ENCODE measurements at regions not wholly inside any gene's neighbourhood (a gene's known extent, or its start where the extent isn't known, plus 50 kb on each side); places are given as distances from the start of the nearest gene placed in this dataset.
"Not testable (repeated sequence)": the region's sequence is repeated elsewhere in the genome, so short reads cannot be mapped to it uniquely, and the experiment has no call there.

GRCh38 chr15:84503101-84503500 is 97.7 kb upstream of the ZSCAN2 start:
- H3K36me3 Mint-ChIP-seq; intact Hi-C loops (cut with micrococcal nuclease); H3K4me1 Mint-ChIP-seq; H3K4me3 Mint-ChIP-seq; H3K36me3 ChIP-seq (ENCODE audit: insufficient read depth, low read length); H3K27ac ChIP-seq (ENCODE audit: low read depth, low read length); H3K27ac Mint-ChIP-seq; H3K27me3 Mint-ChIP-seq; DNase-seq; H3K4me3 ChIP-seq (ENCODE audit: low read length in 2 of 2); H3K9me3 Mint-ChIP-seq; H3K9me3 ChIP-seq (ENCODE audit: control insufficient read depth in 1 of 2, low read length in 2 of 2); H3K4me1 ChIP-seq (ENCODE audit: insufficient read depth, low read length); POLR2A ChIA-PET (ENCODE audit: partially characterized antibody); CTCF ChIA-PET (ENCODE audit: partially characterized antibody); H3K27me3 ChIP-seq (ENCODE audit: insufficient read depth, low read length): not testable (repeated sequence)

GRCh38 chr15:84505552-84505951 is 95.3 kb upstream of the ZSCAN2 start:
- POLR2A ChIA-PET (ENCODE audit: partially characterized antibody), result not testable (repeated sequence)

GRCh38 chr15:84512324-84512723 is 88.5 kb upstream of the ZSCAN2 start:
- DNase-seq; H3K27ac ChIP-seq (ENCODE audit: low read depth, low read length); H3K27ac Mint-ChIP-seq; H3K4me1 ChIP-seq (ENCODE audit: insufficient read depth, low read length); H3K27me3 Mint-ChIP-seq; H3K4me3 ChIP-seq (ENCODE audit: low read length in 2 of 2); H3K27me3 ChIP-seq (ENCODE audit: insufficient read depth, low read length); H3K4me1 Mint-ChIP-seq; H3K9me3 ChIP-seq (ENCODE audit: control insufficient read depth in 1 of 2, low read length in 2 of 2); H3K36me3 ChIP-seq (ENCODE audit: insufficient read depth, low read length); H3K9me3 Mint-ChIP-seq; intact Hi-C loops (cut with micrococcal nuclease); POLR2A ChIA-PET (ENCODE audit: partially characterized antibody); H3K36me3 Mint-ChIP-seq; CTCF ChIA-PET (ENCODE audit: partially characterized antibody); H3K4me3 Mint-ChIP-seq: not testable (repeated sequence)

More at GRCh38 chr15:84505552-84505951, 95.3 kb upstream of the ZSCAN2 start:
- H3K4me3 ChIP-seq (ENCODE audit: low read length in 2 of 2); H3K4me1 Mint-ChIP-seq; H3K4me3 Mint-ChIP-seq; H3K36me3 ChIP-seq (ENCODE audit: insufficient read depth, low read length); DNase-seq; H3K27ac ChIP-seq (ENCODE audit: low read depth, low read length); H3K9me3 Mint-ChIP-seq; H3K27me3 ChIP-seq (ENCODE audit: insufficient read depth, low read length); CTCF ChIA-PET (ENCODE audit: partially characterized antibody); H3K4me1 ChIP-seq (ENCODE audit: insufficient read depth, low read length); H3K27ac Mint-ChIP-seq; H3K36me3 Mint-ChIP-seq; intact Hi-C loops (cut with micrococcal nuclease); H3K27me3 Mint-ChIP-seq; H3K9me3 ChIP-seq (ENCODE audit: control insufficient read depth in 1 of 2, low read length in 2 of 2): not testable (repeated sequence)

- H3K9me3 ChIP-seq (ENCODE audit: control insufficient read depth in 1 of 2, low read length in 2 of 2); DNase-seq; CTCF ChIA-PET (ENCODE audit: partially characterized antibody); H3K27ac ChIP-seq (ENCODE audit: low read depth, low read length); H3K4me1 Mint-ChIP-seq; H3K4me3 ChIP-seq (ENCODE audit: low read length in 2 of 2); H3K36me3 Mint-ChIP-seq; H3K9me3 Mint-ChIP-seq; intact Hi-C loops (cut with micrococcal nuclease); H3K4me1 ChIP-seq (ENCODE audit: insufficient read depth, low read length); H3K27me3 ChIP-seq (ENCODE audit: insufficient read depth, low read length); H3K4me3 Mint-ChIP-seq; H3K27me3 Mint-ChIP-seq; H3K27ac Mint-ChIP-seq; POLR2A ChIA-PET (ENCODE audit: partially characterized antibody); H3K36me3 ChIP-seq (ENCODE audit: insufficient read depth, low read length): not testable (repeated sequence)
Measured at GRCh38 chr15:84516773-84517172, 84.0 kb upstream of the ZSCAN2 start.

GRCh38 chr15:84525491-84526344 is 75.1 kb upstream of the ZSCAN2 start:
- H3K36me3 ChIP-seq (ENCODE audit: insufficient read depth, low read length); H3K4me3 Mint-ChIP-seq; H3K4me1 Mint-ChIP-seq; H3K27me3 ChIP-seq (ENCODE audit: insufficient read depth, low read length); CTCF ChIA-PET (ENCODE audit: partially characterized antibody); H3K4me3 ChIP-seq (ENCODE audit: low read length in 2 of 2); H3K9me3 ChIP-seq (ENCODE audit: control insufficient read depth in 1 of 2, low read length in 2 of 2); H3K27me3 Mint-ChIP-seq; intact Hi-C loops (cut with micrococcal nuclease); H3K36me3 Mint-ChIP-seq; POLR2A ChIA-PET (ENCODE audit: partially characterized antibody); H3K9me3 Mint-ChIP-seq; H3K27ac ChIP-seq (ENCODE audit: low read depth, low read length); H3K4me1 ChIP-seq (ENCODE audit: insufficient read depth, low read length): not testable (repeated sequence)
- H3K27ac Mint-ChIP-seq, result peak overlapping the region in 2 of 7 donors; percentile 44 to 81
- DNase-seq, result peak in 1 of 5 donors; percentile 60

GRCh38 chr15:84530751-84531150 is 70.1 kb upstream of the ZSCAN2 start:
- POLR2A ChIA-PET (ENCODE audit: partially characterized antibody); H3K4me3 Mint-ChIP-seq; H3K36me3 ChIP-seq (ENCODE audit: insufficient read depth, low read length); H3K4me1 ChIP-seq (ENCODE audit: insufficient read depth, low read length); H3K9me3 ChIP-seq (ENCODE audit: control insufficient read depth in 1 of 2, low read length in 2 of 2); H3K27ac ChIP-seq (ENCODE audit: low read depth, low read length); H3K27me3 ChIP-seq (ENCODE audit: insufficient read depth, low read length); H3K4me3 ChIP-seq (ENCODE audit: low read length in 2 of 2); H3K9me3 Mint-ChIP-seq; H3K27me3 Mint-ChIP-seq; CTCF ChIA-PET (ENCODE audit: partially characterized antibody); H3K36me3 Mint-ChIP-seq; intact Hi-C loops (cut with micrococcal nuclease): not testable (repeated sequence)
- H3K4me1 Mint-ChIP-seq, result peaks cover 7 to 11% (median 10%) of the 10 kb centered on the region in 4 donors
- H3K27ac Mint-ChIP-seq, result peak overlapping the region in 1 of 7 donors; percentile 39
- DNase-seq, result peak in 1 of 5 donors; percentile 6

- H3K9me3 ChIP-seq (ENCODE audit: control insufficient read depth in 1 of 2, low read length in 2 of 2); H3K27me3 ChIP-seq (ENCODE audit: insufficient read depth, low read length); H3K4me3 Mint-ChIP-seq; H3K36me3 Mint-ChIP-seq; intact Hi-C loops (cut with micrococcal nuclease); POLR2A ChIA-PET (ENCODE audit: partially characterized antibody); H3K27me3 Mint-ChIP-seq; H3K9me3 Mint-ChIP-seq; H3K27ac Mint-ChIP-seq; H3K27ac ChIP-seq (ENCODE audit: low read depth, low read length); DNase-seq; H3K36me3 ChIP-seq (ENCODE audit: insufficient read depth, low read length); H3K4me3 ChIP-seq (ENCODE audit: low read length in 2 of 2); H3K4me1 ChIP-seq (ENCODE audit: insufficient read depth, low read length); CTCF ChIA-PET (ENCODE audit: partially characterized antibody): not testable (repeated sequence)
- peaks cover 7 to 11% (median 10%) of the 10 kb centered on the region in 4 donors for H3K4me1 Mint-ChIP-seq
Measured at GRCh38 chr15:84531223-84531622, 69.6 kb upstream of the ZSCAN2 start.
